ENCODE measurements at regions not wholly inside any gene's neighbourhood (a gene's known extent, or its start where the extent isn't known, plus 50 kb on each side); places are given as distances from the start of the nearest gene placed in this dataset.
"Not testable (repeated sequence)": the region's sequence is repeated elsewhere in the genome, so short reads cannot be mapped to it uniquely, and the experiment has no call there.

DNA sequence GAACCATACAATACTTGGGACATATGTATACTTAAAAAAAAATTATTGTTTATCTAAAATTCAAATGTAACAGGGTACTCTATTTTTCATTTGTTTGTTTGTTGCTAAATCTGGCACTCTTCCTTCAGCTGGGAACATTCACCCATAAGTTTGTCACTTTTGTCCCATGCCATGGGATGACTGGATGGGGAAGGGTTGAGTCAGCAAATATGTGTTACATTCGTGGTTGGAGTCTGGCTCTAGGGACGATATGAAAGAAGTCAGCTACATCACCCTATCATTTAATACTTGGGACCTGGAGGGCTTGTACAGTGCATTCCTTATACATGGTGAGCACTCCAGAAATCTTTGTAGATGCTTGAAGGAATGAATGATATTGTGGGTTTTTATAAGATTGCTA is 131.3 kb downstream of the IPO8 start:
- H3K27me3 ChIP-seq (ENCODE audit: control insufficient read depth, insufficient read depth, low read length) = no peaks in the 10 kb centered on the region
- FAIRE-seq = no peak
- no peak for DNase-seq (ENCODE audit: low read depth)

DNA sequence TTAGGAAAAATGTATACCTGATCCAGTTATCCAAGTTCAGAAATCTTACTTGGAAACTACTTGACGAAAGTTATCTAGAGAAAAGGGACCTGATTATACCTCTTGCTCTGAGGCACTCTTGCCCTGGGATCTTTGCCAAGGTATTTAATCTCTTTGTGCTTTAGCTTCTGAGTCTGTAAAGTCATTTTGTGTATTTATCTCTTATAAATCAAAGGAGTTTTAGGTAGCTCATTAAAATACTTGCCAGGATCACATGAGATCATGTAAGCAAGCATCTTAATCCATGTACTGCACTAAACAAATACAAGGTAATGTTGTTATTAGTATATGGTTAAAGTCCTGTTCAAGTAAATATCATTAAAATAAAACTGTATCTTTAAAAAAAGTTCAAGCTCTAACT is 147.5 kb downstream of the IPO8 start:
- no peaks in the 10 kb centered on the region for H3K36me3 ChIP-seq (ENCODE audit: control insufficient read depth, insufficient read depth, low read length)
- H3K4me3 ChIP-seq (ENCODE audit: low read depth, low read length) = no peak overlapping the region
- TF ChIP-seq, protein P1, sequence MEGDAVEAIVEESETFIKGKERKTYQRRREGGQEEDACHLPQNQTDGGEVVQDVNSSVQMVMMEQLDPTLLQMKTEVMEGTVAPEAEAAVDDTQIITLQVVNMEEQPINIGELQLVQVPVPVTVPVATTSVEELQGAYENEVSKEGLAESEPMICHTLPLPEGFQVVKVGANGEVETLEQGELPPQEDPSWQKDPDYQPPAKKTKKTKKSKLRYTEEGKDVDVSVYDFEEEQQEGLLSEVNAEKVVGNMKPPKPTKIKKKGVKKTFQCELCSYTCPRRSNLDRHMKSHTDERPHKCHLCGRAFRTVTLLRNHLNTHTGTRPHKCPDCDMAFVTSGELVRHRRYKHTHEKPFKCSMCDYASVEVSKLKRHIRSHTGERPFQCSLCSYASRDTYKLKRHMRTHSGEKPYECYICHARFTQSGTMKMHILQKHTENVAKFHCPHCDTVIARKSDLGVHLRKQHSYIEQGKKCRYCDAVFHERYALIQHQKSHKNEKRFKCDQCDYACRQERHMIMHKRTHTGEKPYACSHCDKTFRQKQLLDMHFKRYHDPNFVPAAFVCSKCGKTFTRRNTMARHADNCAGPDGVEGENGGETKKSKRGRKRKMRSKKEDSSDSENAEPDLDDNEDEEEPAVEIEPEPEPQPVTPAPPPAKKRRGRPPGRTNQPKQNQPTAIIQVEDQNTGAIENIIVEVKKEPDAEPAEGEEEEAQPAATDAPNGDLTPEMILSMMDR (IDR thresholded peaks at IDR 0.05; ENCODE audit: insufficient read depth, low read length, severe bottlenecking) = no peak
- no peaks in the 10 kb centered on the region for H3K27me3 ChIP-seq (ENCODE audit: control insufficient read depth, insufficient read depth, low read length)
- FAIRE-seq (no peak), DNase-seq (ENCODE audit: low read depth) (no peak)

More for the DNA sequence above, 131.3 kb downstream of the IPO8 start:
- no peaks in the 10 kb centered on the region for H3K36me3 ChIP-seq (ENCODE audit: control insufficient read depth, insufficient read depth, low read length)
- TF ChIP-seq, protein P1 (IDR thresholded peaks at IDR 0.05; ENCODE audit: insufficient read depth, low read length, severe bottlenecking) = no peak
- no peak overlapping the region for H3K4me3 ChIP-seq (ENCODE audit: low read depth, low read length)

DNA sequence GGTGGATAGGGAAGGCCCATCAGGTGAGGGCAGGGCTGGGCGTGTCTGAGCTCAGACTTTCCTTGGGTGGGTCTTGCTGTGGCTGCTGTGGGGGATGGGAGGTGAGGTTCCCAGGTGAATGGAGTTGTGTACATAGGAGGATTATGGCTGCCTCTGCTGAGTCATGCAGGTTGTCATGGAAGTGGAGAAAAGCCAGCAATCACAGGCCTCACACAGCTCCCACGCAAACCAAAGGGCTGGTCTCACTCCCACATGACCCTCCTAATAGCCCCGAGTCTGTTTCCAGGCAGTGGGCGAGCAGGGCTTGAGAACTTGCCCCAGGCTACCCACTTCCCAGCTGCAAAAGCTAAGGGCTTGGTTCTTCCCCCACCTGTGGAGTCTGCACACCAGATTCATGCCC is 149.5 kb downstream of the IPO8 start:
- H3K36me3 ChIP-seq (ENCODE audit: control insufficient read depth, insufficient read depth, low read length) = no peaks in the 10 kb centered on the region
- DNase-seq (ENCODE audit: low read depth) (peak; percentile 87), FAIRE-seq (no peak)
- no peak overlapping the region for H3K4me3 ChIP-seq (ENCODE audit: low read depth, low read length)
- TF ChIP-seq, protein P1 (IDR thresholded peaks at IDR 0.05; ENCODE audit: insufficient read depth, low read length, severe bottlenecking) = no peak
- H3K27me3 ChIP-seq (ENCODE audit: control insufficient read depth, insufficient read depth, low read length) = no peaks in the 10 kb centered on the region

DNA sequence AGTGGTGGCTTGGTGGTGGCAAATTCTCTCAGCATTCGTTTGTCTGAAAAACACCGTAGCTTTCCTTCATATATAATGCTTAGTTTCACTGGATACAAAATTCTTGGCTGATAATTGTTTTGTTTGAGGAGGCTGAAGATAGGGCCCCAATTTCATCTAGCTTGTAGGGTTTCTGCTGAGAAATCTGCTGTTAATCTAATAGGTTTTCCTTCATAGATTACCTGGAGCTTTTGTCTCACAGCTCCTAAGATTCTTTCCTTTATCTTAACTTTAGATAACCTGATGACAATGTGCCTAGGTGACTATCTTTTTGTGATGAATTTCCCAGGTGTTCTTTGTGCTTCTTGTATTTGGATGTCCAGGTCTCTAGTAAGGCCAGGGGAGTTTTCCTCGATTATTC is 151.0 kb downstream of the IPO8 start:
- H3K27me3 ChIP-seq (ENCODE audit: control insufficient read depth, insufficient read depth, low read length); H3K4me3 ChIP-seq (ENCODE audit: low read depth, low read length); DNase-seq (ENCODE audit: low read depth); FAIRE-seq; H3K36me3 ChIP-seq (ENCODE audit: control insufficient read depth, insufficient read depth, low read length): not testable (repeated sequence)

DNA sequence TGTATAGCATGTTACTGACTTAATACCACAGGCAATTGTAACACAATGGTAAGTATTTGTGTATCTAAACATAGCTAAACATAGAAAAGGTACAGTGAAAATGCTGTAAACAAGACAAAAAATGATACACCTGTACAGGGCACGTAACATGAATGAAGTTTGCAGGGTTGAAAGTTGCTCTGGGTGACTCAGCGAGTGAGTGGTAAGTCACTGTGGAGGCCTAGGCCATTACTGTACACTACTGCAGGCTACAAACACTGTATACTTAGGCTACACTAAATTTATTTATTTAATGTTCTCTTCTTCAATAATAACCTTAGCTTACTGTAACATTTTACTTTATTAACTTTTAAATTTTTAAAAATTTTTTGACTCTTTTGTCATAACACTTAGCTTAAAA is 158.4 kb downstream of the IPO8 start:
- TF ChIP-seq, protein P1 (IDR thresholded peaks at IDR 0.05; ENCODE audit: insufficient read depth, low read length, severe bottlenecking) = no peak
- Histone ChIP-seq H3K36me3 (ENCODE audit: control insufficient read depth, insufficient read depth, low read length) (no peaks in the 10 kb centered on the region), H3K27me3 (ENCODE audit: control insufficient read depth, insufficient read depth, low read length) (no peaks in the 10 kb centered on the region), H3K4me3 (ENCODE audit: low read depth, low read length) (no peak overlapping the region)
- no peak for FAIRE-seq
- DNase-seq (ENCODE audit: low read depth) = peak; percentile 70

DNA sequence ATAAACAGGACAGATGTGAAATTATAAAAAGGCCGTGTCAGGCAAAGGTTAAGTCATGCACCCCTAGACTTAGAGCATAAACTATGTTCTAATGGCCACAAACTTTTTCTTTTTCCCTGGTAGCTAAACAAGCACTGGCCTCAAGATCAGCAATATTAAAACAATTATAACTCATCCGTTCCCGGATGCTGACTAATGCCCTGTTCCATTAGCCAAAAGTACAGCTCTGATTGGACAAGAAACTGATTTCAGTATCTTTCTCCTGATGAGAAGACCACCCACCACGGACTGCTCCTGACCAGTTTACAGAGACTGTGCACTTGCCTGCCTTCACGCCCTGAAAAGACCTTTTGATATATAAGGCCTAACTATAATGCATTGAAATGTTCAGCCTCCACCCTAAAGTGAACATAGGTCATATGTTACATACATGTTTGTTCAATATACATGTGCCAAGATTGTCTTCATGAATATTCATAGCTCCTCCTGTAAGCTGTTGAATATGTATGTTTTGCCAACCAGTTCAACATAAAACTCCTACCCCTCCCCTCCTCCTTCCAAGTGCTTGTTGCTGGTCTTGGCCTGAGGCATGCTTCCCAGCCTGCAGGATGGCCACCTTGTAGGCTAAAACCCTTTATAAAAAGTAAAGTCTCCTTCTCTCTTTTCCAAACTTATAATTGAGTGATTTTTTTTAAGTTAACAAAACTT is 162.0 kb downstream of the IPO8 start:
- DNase-seq (ENCODE audit: low read depth) = peak; percentile 29
- no peak overlapping the region for H3K4me3 ChIP-seq (ENCODE audit: low read depth, low read length)
- H3K36me3 ChIP-seq (ENCODE audit: control insufficient read depth, insufficient read depth, low read length) = no peaks in the 10 kb centered on the region
- no peak for FAIRE-seq
- H3K27me3 ChIP-seq (ENCODE audit: control insufficient read depth, insufficient read depth, low read length) = no peaks in the 10 kb centered on the region
- TF ChIP-seq, protein P1 (IDR thresholded peaks at IDR 0.05; ENCODE audit: insufficient read depth, low read length, severe bottlenecking) = no peak
